ENCODE measurements at regions not wholly inside any gene's neighbourhood (a gene's known extent, or its start where the extent isn't known, plus 50 kb on each side); places are given as distances from the start of the nearest gene placed in this dataset.

- Histone ChIP-seq H3K4me3 (no peak overlapping the region), H3K4me1 (ENCODE audit: insufficient read depth) (no peaks in the 10 kb centered on the region), H3K36me3 (no peaks in the 10 kb centered on the region), H3K27ac (no peak overlapping the region), H3K27me3 (no peaks in the 10 kb centered on the region), H3K9me3 (no peaks in the 10 kb centered on the region)
- TF ChIP-seq EP300 (IDR thresholded peaks at IDR 0.05) (no peak), POLR2A (IDR thresholded peaks at IDR 0.05) (no peak)
- TF ChIP-seq, protein P1, sequence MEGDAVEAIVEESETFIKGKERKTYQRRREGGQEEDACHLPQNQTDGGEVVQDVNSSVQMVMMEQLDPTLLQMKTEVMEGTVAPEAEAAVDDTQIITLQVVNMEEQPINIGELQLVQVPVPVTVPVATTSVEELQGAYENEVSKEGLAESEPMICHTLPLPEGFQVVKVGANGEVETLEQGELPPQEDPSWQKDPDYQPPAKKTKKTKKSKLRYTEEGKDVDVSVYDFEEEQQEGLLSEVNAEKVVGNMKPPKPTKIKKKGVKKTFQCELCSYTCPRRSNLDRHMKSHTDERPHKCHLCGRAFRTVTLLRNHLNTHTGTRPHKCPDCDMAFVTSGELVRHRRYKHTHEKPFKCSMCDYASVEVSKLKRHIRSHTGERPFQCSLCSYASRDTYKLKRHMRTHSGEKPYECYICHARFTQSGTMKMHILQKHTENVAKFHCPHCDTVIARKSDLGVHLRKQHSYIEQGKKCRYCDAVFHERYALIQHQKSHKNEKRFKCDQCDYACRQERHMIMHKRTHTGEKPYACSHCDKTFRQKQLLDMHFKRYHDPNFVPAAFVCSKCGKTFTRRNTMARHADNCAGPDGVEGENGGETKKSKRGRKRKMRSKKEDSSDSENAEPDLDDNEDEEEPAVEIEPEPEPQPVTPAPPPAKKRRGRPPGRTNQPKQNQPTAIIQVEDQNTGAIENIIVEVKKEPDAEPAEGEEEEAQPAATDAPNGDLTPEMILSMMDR (IDR thresholded peaks at IDR 0.05), result no peak
- DNase-seq, result no peak
- intact Hi-C loops (cut with DNase I), result no loop called here
- 96 to 97% (median 97%) methylated on average over 1 of the region's 1 CpG for WGBS, 3 donors
Measured at GRCh38 chr1:218991089-218991488, 182.6 kb upstream of the LYPLAL1 start.

DNA sequence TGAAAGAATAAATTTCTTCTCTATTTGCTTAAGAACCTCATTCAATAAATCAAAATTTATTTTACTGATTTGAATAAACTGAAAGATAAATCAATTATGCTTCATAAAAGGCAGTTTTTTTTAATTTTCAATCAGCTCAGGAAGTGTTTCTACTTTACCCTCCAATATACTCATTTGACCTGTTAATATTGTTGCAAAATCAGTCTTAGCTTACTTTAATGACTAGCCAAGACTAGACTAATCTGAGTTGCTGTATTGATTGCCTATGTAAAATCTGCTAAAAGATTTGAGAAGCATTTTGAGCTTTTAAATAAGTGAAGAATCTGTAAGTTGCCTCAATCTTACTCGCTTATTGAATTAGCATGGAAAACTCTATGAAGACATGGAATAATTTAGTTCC lies 179.1 kb upstream of the LYPLAL1 start:
- H3K27ac ChIP-seq, result no peak overlapping the region
- TF ChIP-seq, protein P1 (IDR thresholded peaks at IDR 0.05), result no peak
- TF ChIP-seq POLR2A (IDR thresholded peaks at IDR 0.05), result no peak
- TF ChIP-seq EP300 (IDR thresholded peaks at IDR 0.05), result no peak
- H3K4me3 ChIP-seq, result no peak overlapping the region
- DNase-seq, result no peak
- no peaks in the 10 kb centered on the region for H3K36me3 ChIP-seq
- no peaks in the 10 kb centered on the region for H3K9me3 ChIP-seq
- H3K4me1 ChIP-seq (ENCODE audit: insufficient read depth), result no peaks in the 10 kb centered on the region
- no peaks in the 10 kb centered on the region for H3K27me3 ChIP-seq
- intact Hi-C loops (cut with DNase I), result no loop called here
- WGBS, 3 donors, result 95 to 100% (median 98%) methylated on average over 1 of the region's 1 CpG

GRCh38 chr1:218995091-218995665 lies 178.5 kb upstream of the LYPLAL1 start:
- Histone ChIP-seq H3K4me1 (ENCODE audit: insufficient read depth) (no peaks in the 10 kb centered on the region), H3K27ac (no peak overlapping the region), H3K36me3 (no peaks in the 10 kb centered on the region), H3K9me3 (no peaks in the 10 kb centered on the region), H3K27me3 (no peaks in the 10 kb centered on the region), H3K4me3 (no peak overlapping the region)
- DNase-seq, result no peak
- intact Hi-C loops (cut with DNase I), result no loop called here
- 56 to 68% (median 60%) methylated on average over 3 of the region's 3 CpGs for WGBS, 3 donors
- TF ChIP-seq POLR2A (IDR thresholded peaks at IDR 0.05) (no peak), EP300 (IDR thresholded peaks at IDR 0.05) (no peak)
- TF ChIP-seq, protein P1 (IDR thresholded peaks at IDR 0.05), result no peak

DNA sequence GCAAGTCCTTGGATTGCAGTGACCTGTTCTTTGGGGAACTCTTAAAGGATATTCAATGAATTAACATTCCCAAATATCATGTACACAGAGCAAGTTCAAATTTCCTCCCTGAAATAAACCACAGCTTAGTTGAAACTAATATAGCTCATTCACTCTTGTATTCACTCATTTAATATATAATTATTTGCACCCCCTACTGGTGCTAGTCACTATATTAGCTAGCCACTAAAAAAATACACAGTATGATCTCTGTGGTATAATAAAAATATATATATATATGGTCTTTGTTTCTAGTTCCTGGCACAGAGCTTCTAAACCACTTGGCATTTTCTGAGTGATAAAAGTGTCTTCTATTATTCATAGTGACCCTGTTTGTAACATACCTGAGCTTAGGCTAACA lies 177.3 kb upstream of the LYPLAL1 start:
- Histone ChIP-seq H3K36me3 (no peaks in the 10 kb centered on the region), H3K4me3 (no peak overlapping the region), H3K27ac (no peak overlapping the region), H3K4me1 (ENCODE audit: insufficient read depth) (no peaks in the 10 kb centered on the region), H3K9me3 (no peaks in the 10 kb centered on the region), H3K27me3 (no peaks in the 10 kb centered on the region)
- no peak for DNase-seq
- intact Hi-C loops (cut with DNase I), result no loop called here
- no peak for TF ChIP-seq POLR2A (IDR thresholded peaks at IDR 0.05)
- TF ChIP-seq, protein P1 (IDR thresholded peaks at IDR 0.05), result no peak

All from ovary (tissue), 7 donors.